ENCODE measurements at regions not wholly inside any gene's neighbourhood (a gene's known extent, or its start where the extent isn't known, plus 50 kb on each side); places are given as distances from the start of the nearest gene placed in this dataset.

DNA sequence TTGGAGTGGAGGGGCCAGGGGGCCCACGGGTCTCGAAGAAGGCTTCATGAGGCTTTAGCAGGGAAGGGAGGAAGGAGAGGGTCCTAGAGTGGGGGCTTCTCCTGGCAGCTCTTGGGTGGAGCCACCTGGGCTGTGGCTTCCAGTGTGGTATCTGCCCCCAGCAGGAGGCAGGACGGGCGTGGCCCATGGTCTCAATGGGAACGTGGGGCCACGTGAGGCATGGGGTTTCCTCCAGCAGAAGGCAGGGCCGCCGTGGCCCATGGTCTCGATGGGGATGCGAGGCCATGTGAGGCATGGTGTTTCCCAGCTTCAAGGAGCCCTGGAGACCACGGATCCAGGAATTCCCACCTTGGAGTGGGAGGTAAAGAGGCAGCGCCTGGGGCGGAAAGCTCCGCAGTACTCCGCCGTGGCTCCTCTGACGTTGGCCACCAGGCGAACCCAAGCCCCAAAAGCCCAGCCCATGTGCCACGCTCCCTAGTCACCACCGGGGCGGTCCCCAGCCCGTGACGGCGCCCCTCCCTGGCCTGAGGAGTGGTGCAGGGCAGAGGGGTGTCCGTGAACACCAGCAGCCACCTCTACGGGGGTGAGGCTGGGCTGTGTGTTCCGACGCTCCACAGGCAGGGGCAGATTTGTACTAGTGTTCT lies 62.0 kb upstream of the GATA5 start:
- POLR2A ChIA-PET, result no interaction called here
- Histone ChIP-seq H3K4me1 (no peaks in the 10 kb centered on the region), H3K27ac (no peak overlapping the region), H3K4me2 (no peak overlapping the region), H3K4me3 (no peak overlapping the region), H3K9me3 (no peaks in the 10 kb centered on the region)
- TF ChIP-seq ZFP36 (IDR thresholded peaks at IDR 0.05; ENCODE audit: borderline replicate concordance, partially characterized antibody) (no peak), HOXB5 (CRISPR knock-in tag; IDR thresholded peaks at IDR 0.05) (no peak), ZSCAN20 (CRISPR knock-in tag; IDR thresholded peaks at IDR 0.05) (no peak), HMGXB4 (CRISPR knock-in tag; IDR thresholded peaks at IDR 0.05; ENCODE audit: borderline replicate concordance) (no peak), TFCP2L1 (CRISPR knock-in tag; IDR thresholded peaks at IDR 0.05) (no peak), POLR2AphosphoS2 (conservative IDR thresholded peaks at IDR 0.05; ENCODE audit: low read length) (no peak), MAZ (IDR thresholded peaks at IDR 0.05; ENCODE audit: borderline replicate concordance, low read depth, low read length) (no peak)
- CTCF ChIA-PET, result interaction anchor here (0.8 to 3.0 kb wide), 4 partner anchors 8 to 79 kb away, joined by 3 to 11 read pairs (median 6); no protein-coding TSS in a partner anchor
- DNase-seq (ENCODE audit: low read depth in 1 of 2, low spot score in 1 of 2), result no peak
- no peak for FAIRE-seq
- 71% methylated on average over 27 of the region's 28 CpGs for WGBS (ENCODE audit: missing lambda C conversion rate)
- ATAC-seq, result no peak

- WGBS (ENCODE audit: missing lambda C conversion rate), result 67% methylated on average over 23 of the region's 25 CpGs
- no peak for ATAC-seq
- DNase-seq (ENCODE audit: low read depth in 1 of 2, low spot score in 1 of 2), result no peak
- H3K4me1 ChIP-seq, result no peaks in the 10 kb centered on the region
- TF ChIP-seq FOSB (CRISPR knock-in tag; IDR thresholded peaks at IDR 0.05) (no peak), EHF (CRISPR knock-in tag; IDR thresholded peaks at IDR 0.05) (no peak), FOXS1 (CRISPR knock-in tag; IDR thresholded peaks at IDR 0.05) (no peak), MAZ (IDR thresholded peaks at IDR 0.05; ENCODE audit: borderline replicate concordance, low read depth, low read length) (no peak), CEBPB (IDR thresholded peaks at IDR 0.05) (no peak), NFE2L2 (conservative IDR thresholded peaks at IDR 0.05; ENCODE audit: low read length) (no peak)
- TF ChIP-seq, protein P1, sequence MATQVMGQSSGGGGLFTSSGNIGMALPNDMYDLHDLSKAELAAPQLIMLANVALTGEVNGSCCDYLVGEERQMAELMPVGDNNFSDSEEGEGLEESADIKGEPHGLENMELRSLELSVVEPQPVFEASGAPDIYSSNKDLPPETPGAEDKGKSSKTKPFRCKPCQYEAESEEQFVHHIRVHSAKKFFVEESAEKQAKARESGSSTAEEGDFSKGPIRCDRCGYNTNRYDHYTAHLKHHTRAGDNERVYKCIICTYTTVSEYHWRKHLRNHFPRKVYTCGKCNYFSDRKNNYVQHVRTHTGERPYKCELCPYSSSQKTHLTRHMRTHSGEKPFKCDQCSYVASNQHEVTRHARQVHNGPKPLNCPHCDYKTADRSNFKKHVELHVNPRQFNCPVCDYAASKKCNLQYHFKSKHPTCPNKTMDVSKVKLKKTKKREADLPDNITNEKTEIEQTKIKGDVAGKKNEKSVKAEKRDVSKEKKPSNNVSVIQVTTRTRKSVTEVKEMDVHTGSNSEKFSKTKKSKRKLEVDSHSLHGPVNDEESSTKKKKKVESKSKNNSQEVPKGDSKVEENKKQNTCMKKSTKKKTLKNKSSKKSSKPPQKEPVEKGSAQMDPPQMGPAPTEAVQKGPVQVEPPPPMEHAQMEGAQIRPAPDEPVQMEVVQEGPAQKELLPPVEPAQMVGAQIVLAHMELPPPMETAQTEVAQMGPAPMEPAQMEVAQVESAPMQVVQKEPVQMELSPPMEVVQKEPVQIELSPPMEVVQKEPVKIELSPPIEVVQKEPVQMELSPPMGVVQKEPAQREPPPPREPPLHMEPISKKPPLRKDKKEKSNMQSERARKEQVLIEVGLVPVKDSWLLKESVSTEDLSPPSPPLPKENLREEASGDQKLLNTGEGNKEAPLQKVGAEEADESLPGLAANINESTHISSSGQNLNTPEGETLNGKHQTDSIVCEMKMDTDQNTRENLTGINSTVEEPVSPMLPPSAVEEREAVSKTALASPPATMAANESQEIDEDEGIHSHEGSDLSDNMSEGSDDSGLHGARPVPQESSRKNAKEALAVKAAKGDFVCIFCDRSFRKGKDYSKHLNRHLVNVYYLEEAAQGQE (IDR thresholded peaks at IDR 0.05), result no peak
- TF ChIP-seq, protein P2, sequence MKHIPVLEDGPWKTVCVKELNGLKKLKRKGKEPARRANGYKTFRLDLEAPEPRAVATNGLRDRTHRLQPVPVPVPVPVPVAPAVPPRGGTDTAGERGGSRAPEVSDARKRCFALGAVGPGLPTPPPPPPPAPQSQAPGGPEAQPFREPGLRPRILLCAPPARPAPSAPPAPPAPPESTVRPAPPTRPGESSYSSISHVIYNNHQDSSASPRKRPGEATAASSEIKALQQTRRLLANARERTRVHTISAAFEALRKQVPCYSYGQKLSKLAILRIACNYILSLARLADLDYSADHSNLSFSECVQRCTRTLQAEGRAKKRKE (CRISPR knock-in tag; IDR thresholded peaks at IDR 0.05; ENCODE audit: low read depth), result no peak
- no peak overlapping the region for H3K4me2 ChIP-seq
- no peak overlapping the region for H3K27ac ChIP-seq
- no peak for FAIRE-seq
- POLR2A ChIA-PET, result no interaction called here
- no peak overlapping the region for H3K4me3 ChIP-seq
- CTCF ChIA-PET, result interaction anchor here (1.3 to 3.0 kb wide), 2 partner anchors 9 to 10 kb away, joined by 6 to 11 read pairs (median 8); no protein-coding TSS in a partner anchor
- H3K9me3 ChIP-seq, result peaks cover under 1% of the 10 kb centered on the region; the same call in 1 of the 3 replicates
These were observed 63.6 kb upstream of the GATA5 start for GRCh38 chr20:62539198-62540045.

Measured in A549 (cell line).